ENCODE measurements at regions not wholly inside any gene's neighbourhood (a gene's known extent, or its start where the extent isn't known, plus 50 kb on each side); places are given as distances from the start of the nearest gene placed in this dataset.

DNA sequence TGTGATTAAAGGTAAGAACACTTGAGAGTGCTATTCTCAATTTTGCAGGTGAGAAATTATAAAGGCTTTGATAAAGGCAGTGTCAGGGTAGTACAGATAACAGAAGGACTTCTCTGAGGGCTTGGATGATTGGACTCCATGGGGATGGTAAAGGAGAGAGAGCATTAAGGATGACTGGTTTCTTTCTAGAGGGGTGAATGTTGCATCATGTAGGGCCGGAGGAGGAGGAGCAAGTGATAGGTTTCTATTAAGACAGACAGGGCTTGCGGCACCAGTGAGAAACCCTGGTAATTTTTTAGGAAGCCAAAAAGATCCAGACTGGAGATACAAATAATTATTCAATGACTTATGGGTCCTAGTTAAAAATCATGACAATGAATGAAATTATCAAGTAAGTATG, 230.7 kb upstream of the MME start:
- no peak for ATAC-seq
- TF ChIP-seq TP53 (CRISPR knock-in tag; IDR thresholded peaks at IDR 0.05) = no peak
- TF ChIP-seq TFCP2L1 (CRISPR knock-in tag; IDR thresholded peaks at IDR 0.05) = no peak
- no peak for TF ChIP-seq NPAS2 (CRISPR knock-in tag; IDR thresholded peaks at IDR 0.05; ENCODE audit: borderline replicate concordance)
- TF ChIP-seq, protein P1, sequence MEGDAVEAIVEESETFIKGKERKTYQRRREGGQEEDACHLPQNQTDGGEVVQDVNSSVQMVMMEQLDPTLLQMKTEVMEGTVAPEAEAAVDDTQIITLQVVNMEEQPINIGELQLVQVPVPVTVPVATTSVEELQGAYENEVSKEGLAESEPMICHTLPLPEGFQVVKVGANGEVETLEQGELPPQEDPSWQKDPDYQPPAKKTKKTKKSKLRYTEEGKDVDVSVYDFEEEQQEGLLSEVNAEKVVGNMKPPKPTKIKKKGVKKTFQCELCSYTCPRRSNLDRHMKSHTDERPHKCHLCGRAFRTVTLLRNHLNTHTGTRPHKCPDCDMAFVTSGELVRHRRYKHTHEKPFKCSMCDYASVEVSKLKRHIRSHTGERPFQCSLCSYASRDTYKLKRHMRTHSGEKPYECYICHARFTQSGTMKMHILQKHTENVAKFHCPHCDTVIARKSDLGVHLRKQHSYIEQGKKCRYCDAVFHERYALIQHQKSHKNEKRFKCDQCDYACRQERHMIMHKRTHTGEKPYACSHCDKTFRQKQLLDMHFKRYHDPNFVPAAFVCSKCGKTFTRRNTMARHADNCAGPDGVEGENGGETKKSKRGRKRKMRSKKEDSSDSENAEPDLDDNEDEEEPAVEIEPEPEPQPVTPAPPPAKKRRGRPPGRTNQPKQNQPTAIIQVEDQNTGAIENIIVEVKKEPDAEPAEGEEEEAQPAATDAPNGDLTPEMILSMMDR (IDR thresholded peaks at IDR 0.05) = no peak
- TF ChIP-seq NFE2L2 (conservative IDR thresholded peaks at IDR 0.05; ENCODE audit: low read length) = no peak
- TF ChIP-seq MAFK (IDR thresholded peaks at IDR 0.05; ENCODE audit: partially characterized antibody) = no peak
- no peak for TF ChIP-seq NR3C1 (IDR thresholded peaks at IDR 0.05)
- ChIA-PET POLR2A (no interaction called here), CTCF (no interaction called here)
- DNase-seq (ENCODE audit: low read depth in 1 of 2, low spot score in 1 of 2) = no peak
- Histone ChIP-seq H3K9me3 (0 out of 3 replicates have a peak, but pooled peaks cover 4% of the 10 kb centered on the region), H3K4me2 (no peak overlapping the region), H3K4me1 (no peaks in the 10 kb centered on the region), H3K4me3 (no peak overlapping the region), H3K27ac (no peak overlapping the region)
- WGBS (ENCODE audit: missing lambda C conversion rate) = 37% methylated on average over 2 of the region's 2 CpGs
- no peak for FAIRE-seq

GRCh38 chr3:154844863-154845262, 235.3 kb upstream of the MME start:
- POLR2A ChIA-PET = no interaction called here
- no peak for FAIRE-seq
- DNase-seq (ENCODE audit: low read depth in 1 of 2, low spot score in 1 of 2) = no peak
- Histone ChIP-seq H3K4me2 (no peak overlapping the region), H3K27ac (no peak overlapping the region), H3K9me3 (no peaks in the 10 kb centered on the region), H3K4me3 (no peak overlapping the region), H3K4me1 (no peaks in the 10 kb centered on the region)
- TF ChIP-seq, protein P2, sequence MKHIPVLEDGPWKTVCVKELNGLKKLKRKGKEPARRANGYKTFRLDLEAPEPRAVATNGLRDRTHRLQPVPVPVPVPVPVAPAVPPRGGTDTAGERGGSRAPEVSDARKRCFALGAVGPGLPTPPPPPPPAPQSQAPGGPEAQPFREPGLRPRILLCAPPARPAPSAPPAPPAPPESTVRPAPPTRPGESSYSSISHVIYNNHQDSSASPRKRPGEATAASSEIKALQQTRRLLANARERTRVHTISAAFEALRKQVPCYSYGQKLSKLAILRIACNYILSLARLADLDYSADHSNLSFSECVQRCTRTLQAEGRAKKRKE (CRISPR knock-in tag; IDR thresholded peaks at IDR 0.05; ENCODE audit: low read depth) = no peak
- 65% methylated on average over 1 of the region's 1 CpG for WGBS (ENCODE audit: missing lambda C conversion rate)
- no peak for ATAC-seq
- CTCF ChIA-PET = interaction anchor here (0.6 kb wide), 1 partner anchor 14 kb away, joined by 3 read pairs; no protein-coding TSS in a partner anchor

- DNase-seq (ENCODE audit: low read depth in 1 of 2, low spot score in 1 of 2) = no peak
- CTCF ChIA-PET = no interaction called here
- FAIRE-seq = no peak
- Histone ChIP-seq H3K4me3 (no peak overlapping the region), H3K4me1 (no peaks in the 10 kb centered on the region), H3K9me3 (no peaks in the 10 kb centered on the region), H3K4me2 (no peak overlapping the region), H3K27ac (no peak overlapping the region)
- POLR2A ChIA-PET = no interaction called here
- no peak for ATAC-seq
- WGBS (ENCODE audit: missing lambda C conversion rate) = 6% methylated on average over 1 of the region's 1 CpG
- no peak for TF ChIP-seq KDM1A (IDR thresholded peaks at IDR 0.05; ENCODE audit: low read depth)
- no peak for TF ChIP-seq CEBPB (IDR thresholded peaks at IDR 0.05)
- no peak for TF ChIP-seq TFCP2L1 (CRISPR knock-in tag; IDR thresholded peaks at IDR 0.05)
- TF ChIP-seq RCOR1 (IDR thresholded peaks at IDR 0.05; ENCODE audit: low read depth, low read length) = no peak
- TF ChIP-seq, protein P3, sequence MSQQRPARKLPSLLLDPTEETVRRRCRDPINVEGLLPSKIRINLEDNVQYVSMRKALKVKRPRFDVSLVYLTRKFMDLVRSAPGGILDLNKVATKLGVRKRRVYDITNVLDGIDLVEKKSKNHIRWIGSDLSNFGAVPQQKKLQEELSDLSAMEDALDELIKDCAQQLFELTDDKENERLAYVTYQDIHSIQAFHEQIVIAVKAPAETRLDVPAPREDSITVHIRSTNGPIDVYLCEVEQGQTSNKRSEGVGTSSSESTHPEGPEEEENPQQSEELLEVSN (IDR thresholded peaks at IDR 0.05; ENCODE audit: borderline replicate concordance, low read depth) = no peak
- TF ChIP-seq CHD4 (IDR thresholded peaks at IDR 0.05; ENCODE audit: borderline replicate concordance) = no peak
- TF ChIP-seq KDM5A (IDR thresholded peaks at IDR 0.05) = no peak
- no peak for TF ChIP-seq HOXB5 (CRISPR knock-in tag; IDR thresholded peaks at IDR 0.05)
- TF ChIP-seq NR3C1 (IDR thresholded peaks at IDR 0.05) = no peak
- no peak for TF ChIP-seq ZSCAN20 (CRISPR knock-in tag; IDR thresholded peaks at IDR 0.05)
- no peak for TF ChIP-seq BCL3 (IDR thresholded peaks at IDR 0.05)
- TF ChIP-seq CHD2 (IDR thresholded peaks at IDR 0.05; ENCODE audit: low read length, partially characterized antibody) = no peak
- no peak for TF ChIP-seq SMC3 (IDR thresholded peaks at IDR 0.05)
Measured at GRCh38 chr3:154843647-154844046, 236.5 kb upstream of the MME start.

All from A549 (cell line).